ENCODE measurements at regions not wholly inside any gene's neighbourhood (a gene's known extent, or its start where the extent isn't known, plus 50 kb on each side); places are given as distances from the start of the nearest gene placed in this dataset.

GRCh38 chr6:40909811-40910210 is 129.2 kb downstream of the UNC5CL start:
- no peak for DNase-seq (ENCODE audit: low read depth)

- DNase-seq (ENCODE audit: low read depth), result no peak
Measured at GRCh38 chr6:40907198-40907701, 131.8 kb downstream of the UNC5CL start.

GRCh38 chr6:40906759-40907158 is 132.3 kb downstream of the UNC5CL start:
- DNase-seq (ENCODE audit: low read depth), result no peak

GRCh38 chr6:40904583-40905194 is 134.3 kb downstream of the UNC5CL start:
- DNase-seq (ENCODE audit: low read depth), result no peak

GRCh38 chr6:40903456-40903855 is 135.6 kb downstream of the UNC5CL start:
- no peak for DNase-seq (ENCODE audit: low read depth)

- no peak for DNase-seq (ENCODE audit: low read depth)
Measured at GRCh38 chr6:40901322-40902055, 137.5 kb downstream of the UNC5CL start.

GRCh38 chr6:40900791-40901190 is 138.2 kb downstream of the UNC5CL start:
- DNase-seq (ENCODE audit: low read depth), result no peak

- no peak for DNase-seq (ENCODE audit: low read depth)
Measured at GRCh38 chr6:40899684-40900155, 139.3 kb downstream of the UNC5CL start.

GRCh38 chr6:40898073-40898472 is 140.9 kb downstream of the UNC5CL start:
- no peak for DNase-seq (ENCODE audit: low read depth)

- DNase-seq (ENCODE audit: low read depth), result no peak
Measured at GRCh38 chr6:40897390-40898003, 141.5 kb downstream of the UNC5CL start.

GRCh38 chr6:40896696-40897095 is 142.3 kb downstream of the UNC5CL start:
- DNase-seq (ENCODE audit: low read depth), result no peak

- DNase-seq (ENCODE audit: low read depth), result no peak
Measured at GRCh38 chr6:40894962-40895799, 143.8 kb downstream of the UNC5CL start.

- DNase-seq (ENCODE audit: low read depth), result no peak
Measured at GRCh38 chr6:40893021-40893420, 146.0 kb downstream of the UNC5CL start.

GRCh38 chr6:40892223-40892622 is 146.8 kb downstream of the UNC5CL start:
- no peak for DNase-seq (ENCODE audit: low read depth)

- no peak for DNase-seq (ENCODE audit: low read depth)
Measured at GRCh38 chr6:40891686-40892085, 147.3 kb downstream of the UNC5CL start.

GRCh38 chr6:40891131-40891530 is 147.9 kb downstream of the UNC5CL start:
- DNase-seq (ENCODE audit: low read depth), result no peak

GRCh38 chr6:40889137-40889832 is 149.7 kb downstream of the UNC5CL start:
- DNase-seq (ENCODE audit: low read depth), result no peak

GRCh38 chr6:40888456-40888990 is 150.5 kb downstream of the UNC5CL start:
- no peak for DNase-seq (ENCODE audit: low read depth)

- DNase-seq (ENCODE audit: low read depth), result no peak
Measured at GRCh38 chr6:40887792-40888340, 151.2 kb downstream of the UNC5CL start.

GRCh38 chr6:40887079-40887791 is 151.8 kb downstream of the UNC5CL start:
- no peak for DNase-seq (ENCODE audit: low read depth)
